Medulla oblongata (tissue), 1 donor: ENCODE measurements at regions not wholly inside any gene's neighbourhood (a gene's known extent, or its start where the extent isn't known, plus 50 kb on each side); places are given as distances from the start of the nearest gene placed in this dataset.

Experiments
- DNase-seq: peaks from one replicate; pipeline ENCODE4 v3.0.0-alpha.2; 2015; ENCODE audit errors: extremely low spot score

DNA sequence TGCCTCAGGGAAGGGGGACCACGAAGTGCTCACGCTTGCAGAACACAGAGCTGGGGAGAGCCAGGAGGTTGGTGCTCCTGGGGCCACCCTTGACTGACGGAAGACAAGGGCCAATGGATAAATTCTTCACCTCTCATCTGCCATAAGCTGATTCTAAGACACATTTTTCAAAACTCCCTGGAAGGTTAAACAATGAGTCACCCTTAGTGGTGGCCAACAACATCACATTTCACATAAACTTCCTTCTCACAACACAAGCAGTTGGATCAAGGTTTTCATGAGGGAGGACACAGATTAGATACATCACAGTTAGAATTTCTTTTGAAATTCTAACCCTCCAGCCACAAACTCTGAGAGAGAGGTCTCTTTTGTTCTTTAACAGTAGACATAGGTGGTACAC lies 713.6 kb upstream of the POU3F3 start:
- DNase-seq, result no peak

DNA sequence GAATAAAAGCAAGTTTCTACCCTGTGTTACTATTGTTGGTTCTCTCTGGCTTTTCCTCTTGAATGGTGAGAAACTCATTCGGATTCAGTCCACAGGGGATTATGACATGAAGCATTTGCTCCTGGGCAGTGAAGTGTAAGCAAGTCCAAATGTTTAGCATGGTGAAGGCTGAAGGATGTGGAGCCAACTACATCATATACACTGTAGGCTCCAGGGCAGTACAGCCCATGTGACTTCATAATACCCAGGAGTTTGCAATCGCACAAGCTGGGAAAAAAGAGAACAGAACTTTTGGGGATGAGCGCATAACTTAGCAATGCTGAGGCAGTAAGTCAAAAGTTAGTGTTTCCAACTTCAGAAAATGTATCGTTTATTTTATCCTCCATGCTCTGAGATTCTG lies 695.7 kb upstream of the POU3F3 start:
- no peak for DNase-seq

DNA sequence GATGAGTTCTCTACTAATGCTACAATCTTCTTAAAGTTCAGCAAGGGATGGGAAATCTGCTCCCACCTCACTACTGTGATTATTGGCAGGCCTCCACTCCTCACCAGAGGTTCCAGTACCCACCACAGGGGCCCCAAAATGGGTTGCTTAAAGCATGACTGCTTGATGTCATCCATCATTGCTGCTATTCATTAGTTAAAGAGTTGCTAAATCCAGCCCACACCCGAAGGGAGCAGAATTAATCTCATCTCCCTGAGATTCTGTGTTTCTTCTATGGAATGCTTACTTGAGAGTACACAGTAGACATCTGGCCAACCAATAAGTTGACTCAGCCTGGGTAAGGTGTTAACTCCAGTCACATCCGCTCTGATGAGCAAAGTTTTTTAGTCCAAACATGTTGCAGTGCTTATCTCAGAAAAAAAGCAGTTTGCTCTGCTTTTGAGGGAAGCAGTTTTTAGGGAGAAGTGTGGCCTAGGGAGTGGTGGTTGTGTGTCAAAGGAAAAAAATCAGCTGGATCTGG lies 690.2 kb upstream of the POU3F3 start:
- no peak for DNase-seq

DNA sequence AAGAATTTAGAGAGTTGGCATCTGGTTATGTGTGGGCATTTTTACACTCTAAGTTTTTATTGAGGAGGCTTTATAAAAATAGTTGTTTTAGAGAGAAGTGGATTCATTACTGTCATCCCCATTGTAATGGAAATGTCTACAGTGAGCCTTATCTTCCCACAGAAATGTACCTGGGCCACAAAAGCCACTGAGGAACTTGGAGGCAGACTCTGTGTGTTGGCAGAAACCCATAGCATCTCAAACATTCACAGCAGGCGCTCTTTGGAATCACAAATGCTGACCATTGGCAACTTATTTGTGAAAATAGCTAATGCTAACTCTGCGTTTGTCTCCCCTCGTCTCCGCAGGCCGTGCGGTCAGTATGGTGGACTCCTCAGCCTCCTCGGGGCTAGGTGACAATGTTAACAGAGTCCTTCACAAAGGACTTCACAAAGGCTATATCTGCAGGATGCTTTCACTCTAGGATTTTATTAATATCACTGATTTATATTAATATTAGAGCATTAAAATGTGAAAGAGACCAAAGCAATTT lies 689.1 kb upstream of the POU3F3 start:
- DNase-seq, result no peak

DNA sequence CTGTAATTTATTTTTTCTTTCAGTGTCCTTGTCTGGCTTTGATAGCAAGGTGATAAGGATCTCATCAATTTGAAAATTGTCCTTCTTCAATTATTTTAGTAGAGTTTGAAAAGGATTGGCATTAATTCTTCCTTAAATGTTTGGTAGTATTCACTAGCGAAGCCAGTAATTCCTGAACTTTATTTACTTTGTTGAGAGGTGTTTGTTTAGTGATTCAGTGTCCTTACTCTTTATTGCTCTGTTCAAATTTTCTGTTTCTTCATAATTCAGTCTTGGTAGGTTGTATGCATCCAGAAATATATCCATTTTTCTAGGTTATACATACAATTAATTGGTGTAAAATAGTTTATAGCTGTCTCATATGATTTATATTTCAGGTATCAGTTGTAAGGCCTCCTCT lies 676.7 kb upstream of the POU3F3 start:
- DNase-seq, result no peak

DNA sequence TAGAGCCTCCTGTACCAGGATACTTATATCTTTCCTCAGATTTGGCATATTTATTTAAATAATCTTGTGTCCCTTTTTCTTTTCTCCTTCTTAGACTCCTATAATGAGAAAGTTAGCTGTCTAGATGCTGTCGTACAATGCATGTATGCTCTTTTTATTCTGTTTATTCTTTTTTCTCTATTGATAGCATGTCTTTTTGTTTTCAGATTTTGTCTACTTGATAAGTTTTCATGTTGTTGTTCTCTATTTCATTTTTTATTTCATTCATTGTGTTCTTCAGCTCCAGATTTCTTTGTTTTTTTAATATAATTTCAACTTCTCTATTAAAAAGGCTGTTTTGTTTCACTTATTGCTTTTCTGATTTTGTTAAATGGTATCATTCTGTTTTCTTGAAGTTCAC lies 674.3 kb upstream of the POU3F3 start:
- no peak for DNase-seq

DNA sequence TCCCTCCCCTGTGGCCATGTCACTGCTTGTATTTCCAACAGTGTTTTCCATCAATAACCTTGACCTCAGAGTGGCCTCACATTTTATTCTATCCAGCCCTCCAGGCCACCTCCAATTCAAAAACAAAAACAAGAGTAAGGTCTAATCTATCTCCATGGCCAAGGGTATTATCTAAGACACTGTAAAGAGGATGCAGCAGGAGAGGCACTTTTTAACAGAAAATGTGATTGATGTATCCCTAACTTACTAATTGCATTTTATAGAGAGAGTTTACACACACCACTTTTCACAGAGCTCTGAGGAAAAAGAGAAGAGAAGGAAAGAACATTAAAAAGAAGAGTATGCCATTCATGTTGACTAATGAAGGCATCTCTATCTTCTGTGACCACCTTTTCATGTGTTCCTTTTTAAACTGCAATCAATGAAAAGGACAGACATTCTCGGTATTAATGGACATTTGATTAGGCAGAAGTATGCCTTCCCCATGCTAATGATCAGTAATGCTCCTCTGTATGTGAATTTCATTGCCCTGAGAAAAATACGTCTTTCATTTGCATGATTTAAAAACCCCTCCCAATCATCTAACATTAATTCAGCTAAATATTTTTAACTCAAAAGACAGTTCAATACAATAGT lies 653.3 kb upstream of the POU3F3 start:
- no peak for DNase-seq

DNA sequence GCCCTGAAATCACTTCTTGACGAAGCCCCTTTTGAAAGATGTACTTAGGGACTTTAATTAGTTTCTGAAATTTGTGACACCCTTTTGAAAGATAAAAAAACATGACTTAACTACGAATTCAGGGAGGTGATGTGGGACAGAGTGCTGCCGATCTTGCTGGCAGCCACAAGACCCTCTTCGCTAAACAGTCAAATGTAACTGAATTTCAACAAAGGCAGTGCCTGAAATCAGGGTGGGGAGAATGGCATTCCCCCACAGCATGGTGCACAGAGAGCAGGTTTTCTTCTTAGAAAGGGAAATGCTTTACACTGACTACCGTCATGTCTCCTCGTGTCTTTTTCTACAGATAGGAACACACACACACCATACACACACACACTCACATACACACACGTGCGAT lies 640.2 kb upstream of the POU3F3 start:
- DNase-seq, result no peak

DNA sequence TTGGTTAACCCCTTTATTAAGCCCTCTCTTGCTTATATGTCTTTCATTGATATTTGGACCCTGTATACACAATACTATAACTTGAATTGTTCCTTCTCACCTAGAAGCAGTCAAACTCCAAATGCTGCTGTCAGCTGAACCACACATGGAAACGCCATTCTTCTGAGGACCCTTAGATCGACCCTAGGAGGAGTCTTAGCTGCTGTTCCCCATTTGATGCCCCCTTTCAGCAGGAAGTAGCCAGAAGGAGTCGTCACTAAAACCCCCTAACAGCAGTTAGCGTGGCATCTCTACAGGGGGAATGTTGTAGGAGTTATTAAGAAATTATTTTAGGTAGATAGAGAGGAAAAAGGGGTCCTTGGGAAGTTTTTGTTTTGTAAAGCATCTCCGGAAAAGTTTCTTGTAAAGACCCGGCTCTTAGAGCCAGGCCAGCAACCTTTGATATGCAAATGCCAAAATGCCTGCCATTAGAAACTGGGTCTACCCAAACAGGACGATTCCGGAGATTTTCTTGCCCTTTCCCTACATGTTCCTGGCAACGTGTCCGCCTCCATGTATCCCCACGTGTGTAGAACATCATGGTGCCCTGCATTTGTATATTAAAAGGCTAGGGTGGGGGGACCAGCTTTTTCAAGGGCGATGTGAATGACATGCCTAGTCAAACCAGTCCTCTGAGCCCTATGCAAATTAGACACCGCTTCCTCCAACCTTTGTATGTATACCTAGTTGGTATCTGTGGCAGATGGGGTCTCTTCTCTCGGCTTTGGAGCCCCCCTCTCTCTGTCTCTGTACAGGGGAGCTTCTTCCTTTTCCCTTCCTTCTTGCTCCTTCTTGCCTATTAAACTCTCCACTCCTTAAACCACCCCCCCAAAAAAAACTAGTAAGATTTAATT lies 638.4 kb upstream of the POU3F3 start:
- no peak for DNase-seq

DNA sequence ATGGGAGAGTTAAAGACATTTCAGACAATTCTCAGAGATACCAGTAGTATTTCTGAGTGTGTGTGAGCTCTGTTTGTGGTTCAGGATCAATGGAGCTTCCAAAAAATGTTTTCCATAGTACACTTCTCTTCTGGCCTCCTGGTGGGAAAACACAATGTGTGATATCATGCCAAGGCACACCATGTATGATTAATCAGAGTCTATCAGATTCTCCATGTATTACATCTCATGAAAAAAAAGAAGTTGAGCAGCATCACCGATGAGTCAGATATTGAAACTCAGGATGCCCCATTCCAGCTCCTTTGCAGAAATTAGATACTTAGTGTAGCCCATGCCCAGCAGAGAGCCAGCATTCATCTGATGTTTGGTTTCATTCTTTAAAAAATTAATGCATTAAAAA lies 620.3 kb upstream of the POU3F3 start:
- no peak for DNase-seq

DNA sequence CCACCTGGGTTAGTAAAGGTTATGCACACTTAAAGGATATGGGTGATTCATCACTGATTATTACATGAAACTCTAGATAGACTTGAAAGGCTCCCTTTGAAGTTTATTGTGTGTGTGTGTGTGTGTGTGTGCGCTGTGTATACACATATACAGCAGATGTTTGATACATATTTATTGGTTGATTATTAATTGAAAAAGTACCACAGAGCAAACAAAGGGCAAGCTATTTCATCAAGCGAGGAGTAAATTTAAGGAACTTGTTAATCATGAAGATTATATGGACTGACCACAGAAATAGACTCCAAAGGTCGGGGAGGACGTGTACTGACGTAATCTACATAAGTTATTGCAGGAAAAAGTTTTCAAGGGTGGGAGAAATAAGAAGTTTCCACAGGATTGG lies 617.4 kb upstream of the POU3F3 start:
- DNase-seq, result no peak

DNA sequence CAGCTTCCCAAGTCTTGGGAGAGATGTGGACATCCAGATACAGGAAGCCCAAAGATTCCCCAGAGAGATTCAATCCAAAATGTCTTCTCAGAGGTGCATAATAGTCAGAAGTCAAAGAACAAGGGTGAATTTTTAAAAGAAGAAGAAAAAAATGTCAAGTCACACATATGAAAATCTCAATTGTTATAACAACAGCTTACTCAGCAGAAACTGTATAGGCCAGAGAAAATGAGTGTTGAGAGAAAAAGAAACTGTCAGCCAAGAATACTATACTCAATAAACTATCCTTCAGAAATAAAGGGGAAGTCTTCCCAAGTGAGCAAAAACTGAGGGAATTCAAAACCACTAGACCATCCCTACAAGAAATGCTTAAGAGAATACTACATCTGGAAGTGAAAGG lies 612.9 kb upstream of the POU3F3 start:
- no peak for DNase-seq

DNA sequence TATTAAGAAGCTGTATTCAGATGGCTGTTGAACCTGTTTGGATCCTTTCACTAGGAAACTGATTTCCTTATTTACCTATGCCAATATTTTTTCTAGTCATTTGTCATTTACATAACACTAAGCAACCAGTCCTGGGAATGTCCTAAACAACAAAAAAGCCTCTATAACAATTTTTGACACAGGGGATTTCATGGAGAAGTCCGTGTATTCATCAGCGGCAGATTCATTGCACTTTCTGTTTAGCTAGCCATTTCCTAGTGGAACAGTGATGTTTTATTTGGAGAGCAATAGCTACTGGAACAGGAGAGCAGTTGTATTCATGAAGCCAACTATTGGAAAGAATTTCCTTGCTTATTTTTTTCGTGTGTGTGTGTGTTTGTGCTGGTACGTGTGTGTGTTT lies 604.3 kb upstream of the POU3F3 start:
- DNase-seq, result peak; percentile 51

DNA sequence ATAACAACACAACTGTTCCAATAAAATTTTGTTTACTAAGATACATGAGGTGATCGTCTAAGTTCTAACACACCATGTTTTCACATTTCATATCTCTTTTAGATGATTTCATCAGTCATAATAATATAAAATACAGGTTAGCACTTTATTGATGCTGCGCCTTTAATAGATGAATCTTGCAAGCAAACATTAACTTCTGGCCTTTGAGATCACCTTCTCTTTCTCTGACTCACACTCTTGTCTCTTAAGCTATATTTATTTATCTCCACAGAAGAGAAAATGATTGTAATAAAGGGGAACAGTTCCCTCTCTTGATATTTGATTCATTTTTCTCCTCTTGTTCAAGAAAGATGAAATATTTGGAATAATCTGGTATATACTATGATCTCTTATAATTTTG lies 603.3 kb upstream of the POU3F3 start:
- no peak for DNase-seq

DNA sequence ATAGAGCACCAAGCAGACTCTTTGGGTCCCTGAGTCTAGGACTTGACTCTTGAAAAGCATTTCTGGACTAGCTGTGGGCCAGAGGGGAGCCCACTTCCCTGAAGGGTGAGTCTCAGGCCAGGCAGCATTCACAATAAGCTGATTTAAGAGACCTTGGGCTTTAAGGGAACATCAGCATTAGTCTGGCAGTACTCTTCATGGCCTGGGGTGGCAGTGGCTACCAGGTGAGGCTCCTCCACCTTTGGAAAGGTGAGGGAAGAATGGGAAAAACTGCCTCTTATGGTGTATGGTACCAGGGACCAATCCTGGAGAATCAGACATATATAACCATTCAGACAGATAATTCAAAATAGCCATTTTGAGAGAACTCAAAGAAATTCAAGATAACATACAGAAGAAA lies 599.9 kb upstream of the POU3F3 start:
- no peak for DNase-seq

DNA sequence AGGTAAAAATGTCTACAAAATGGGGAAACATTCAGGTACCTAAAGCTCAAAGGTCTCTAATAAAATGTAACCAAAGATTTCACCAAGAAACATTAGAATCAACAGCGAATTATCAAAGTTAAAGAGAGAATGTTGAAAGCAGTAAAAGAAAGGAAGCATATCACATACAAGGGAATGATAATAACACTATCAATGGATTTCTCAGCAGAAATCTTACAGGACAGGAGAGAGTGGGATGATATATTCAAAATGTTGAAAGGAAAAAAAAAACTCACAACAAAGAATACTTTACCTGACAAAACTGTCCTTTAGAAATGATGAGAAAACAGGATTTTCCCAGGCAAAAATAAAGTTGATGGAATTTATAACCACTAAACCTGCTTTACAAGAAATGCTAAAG lies 591.2 kb upstream of the POU3F3 start:
- DNase-seq, result no peak

DNA sequence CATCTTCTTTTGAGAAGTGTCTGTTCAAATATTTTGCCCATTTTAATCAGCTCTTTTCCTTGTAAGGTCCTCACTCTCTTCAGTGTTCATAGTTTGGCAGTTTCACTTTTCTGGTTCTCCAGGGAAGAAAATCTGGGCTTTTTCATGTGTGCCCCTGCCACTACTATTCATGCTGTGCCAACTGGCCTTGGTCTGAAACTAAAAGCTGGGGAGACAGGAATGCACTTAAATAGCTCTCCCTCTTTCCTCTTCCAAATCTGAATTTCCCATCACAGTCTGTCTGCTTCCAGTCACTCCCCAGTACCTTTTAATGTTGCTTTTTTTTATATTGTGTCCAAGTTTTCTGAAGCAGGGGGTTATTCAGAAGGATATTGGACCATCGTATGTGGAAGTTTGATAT lies 574.3 kb upstream of the POU3F3 start:
- peak; percentile 35 for DNase-seq

DNA sequence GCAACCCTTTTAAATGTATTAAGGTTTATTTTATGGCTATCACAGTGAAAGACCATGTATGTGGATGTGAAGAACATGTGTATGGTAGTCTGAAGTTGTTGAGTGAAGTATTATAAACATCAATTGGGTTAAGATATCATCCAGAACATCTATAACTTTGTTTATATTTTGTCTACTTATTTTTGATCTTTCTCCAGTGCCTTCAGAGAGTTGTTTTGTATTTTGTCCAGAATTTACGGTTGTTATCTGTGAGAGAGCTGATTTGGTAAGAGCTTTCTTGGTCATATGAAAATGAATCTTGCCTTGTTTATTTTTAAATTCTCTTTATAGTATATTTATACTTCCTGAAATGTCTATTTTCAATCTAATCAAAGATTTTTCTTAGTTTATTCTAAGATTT lies 573.7 kb upstream of the POU3F3 start:
- no peak for DNase-seq

DNA sequence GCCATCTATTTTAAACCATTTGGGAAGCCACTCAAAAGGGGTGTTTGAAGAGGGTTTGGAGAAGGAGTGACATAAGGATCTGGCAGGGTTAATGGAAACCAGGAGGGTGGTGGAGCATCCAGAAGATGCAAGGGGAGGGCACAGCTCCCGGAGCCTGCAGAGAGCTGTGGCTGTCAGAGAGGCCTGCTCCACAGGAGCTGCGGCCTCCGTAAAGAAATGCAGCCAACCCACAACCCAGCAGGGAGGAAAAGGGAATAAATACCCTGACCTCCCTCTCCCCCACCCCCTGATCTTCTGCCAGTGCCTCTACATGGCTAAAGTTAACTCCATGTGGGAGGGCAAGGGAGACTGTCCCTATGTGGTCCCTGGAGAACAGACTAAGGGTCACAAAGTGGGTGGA lies 567.1 kb upstream of the POU3F3 start:
- DNase-seq, result peak; percentile 6

DNA sequence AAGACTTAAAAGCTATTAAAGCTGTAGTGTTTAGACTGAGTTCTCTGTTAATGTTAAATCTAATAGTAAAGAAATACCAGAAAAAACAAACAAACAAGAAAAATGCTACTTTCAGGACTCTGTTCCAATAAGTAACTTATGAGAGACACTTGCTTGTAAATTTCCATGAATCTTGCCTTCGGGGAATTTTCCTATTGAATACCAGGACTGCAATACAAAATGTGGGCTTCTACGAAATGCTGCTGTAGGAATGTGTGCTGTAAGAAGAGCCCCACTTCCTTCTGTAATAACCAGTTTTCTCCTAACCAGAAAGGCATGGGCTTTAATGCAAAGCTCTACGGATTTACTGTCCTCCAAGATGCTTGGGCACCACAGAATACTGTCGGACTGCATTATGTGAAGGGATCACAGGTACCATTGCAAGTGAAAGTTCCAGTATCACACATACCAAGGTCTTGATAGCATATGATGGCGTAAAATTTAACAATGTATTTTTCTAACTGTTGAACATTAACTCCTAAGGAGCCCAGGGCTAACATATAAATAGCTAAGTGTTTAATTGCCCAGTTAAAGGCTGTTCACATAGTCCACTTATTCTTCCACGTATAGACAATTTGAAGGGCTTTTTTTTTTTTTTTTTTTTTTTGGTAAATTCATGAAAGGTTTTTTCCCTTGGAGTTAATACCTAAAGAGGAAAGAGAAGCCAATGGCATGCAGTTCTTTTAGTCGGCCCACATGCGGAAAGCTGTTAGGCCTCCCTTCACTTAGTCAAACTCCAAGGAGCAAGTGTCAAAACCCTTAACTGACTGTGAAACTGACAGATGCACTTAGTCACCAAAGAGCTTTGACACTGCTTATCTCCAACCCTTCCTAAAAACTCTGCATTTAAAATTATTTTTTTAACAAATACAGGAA lies 564.0 kb upstream of the POU3F3 start:
- no peak for DNase-seq

DNA sequence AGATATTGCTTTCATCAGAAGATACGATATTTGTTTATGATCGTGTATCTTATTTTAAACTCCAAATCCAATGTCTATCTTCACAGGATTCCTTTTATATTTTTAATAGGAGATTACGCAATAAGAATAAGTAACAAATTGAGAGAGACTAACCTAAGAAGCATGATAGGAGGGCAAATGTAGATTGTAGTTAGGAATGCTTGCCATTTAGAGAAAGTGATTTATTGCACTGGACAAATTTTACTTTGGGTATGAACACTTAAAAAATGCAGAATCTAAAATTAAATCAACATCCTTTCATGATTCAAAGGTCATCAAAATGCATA lies 563.4 kb upstream of the POU3F3 start:
- DNase-seq, result no peak

DNA sequence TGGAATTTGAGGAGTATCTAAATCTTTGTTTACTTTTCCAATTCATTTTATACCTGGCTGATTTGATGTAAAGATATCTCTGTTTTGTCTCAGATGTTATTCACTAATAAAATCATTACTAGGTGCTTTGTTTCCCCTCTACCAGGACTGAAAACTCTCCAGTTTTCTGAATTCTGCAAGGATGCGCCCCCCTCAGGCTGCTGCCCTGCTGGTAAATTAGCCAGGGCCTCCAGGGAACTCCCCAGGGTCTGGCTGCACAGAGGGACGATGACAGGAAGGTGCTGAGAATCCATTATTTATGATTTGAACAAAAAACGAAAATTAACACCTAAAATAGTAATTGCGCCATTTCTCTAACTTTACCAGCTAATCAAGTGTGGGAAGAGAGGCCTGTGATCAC lies 541.2 kb upstream of the POU3F3 start:
- no peak for DNase-seq
